ENCODE measurements at regions not wholly inside any gene's neighbourhood (a gene's known extent, or its start where the extent isn't known, plus 50 kb on each side); places are given as distances from the start of the nearest gene placed in this dataset.

- in situ Hi-C loops (cut with HindIII; ENCODE audit: low pct_ligation_motif_present, low pct_unique_long_range_greater_than_20kb, low sequenced_read_pairs), result no loop called here
- no peak for DNase-seq
Observed at GRCh38 chrX:69088171-69088938, 76.9 kb downstream of the PJA1 start.

- DNase-seq, result no peak
- in situ Hi-C loops (cut with HindIII; ENCODE audit: low pct_ligation_motif_present, low pct_unique_long_range_greater_than_20kb, low sequenced_read_pairs), result no loop called here
Observed at GRCh38 chrX:69085826-69086225, 79.4 kb downstream of the PJA1 start.

- DNase-seq, result no peak
- in situ Hi-C loops (cut with HindIII; ENCODE audit: low pct_ligation_motif_present, low pct_unique_long_range_greater_than_20kb, low sequenced_read_pairs), result no loop called here
Observed at GRCh38 chrX:69085151-69085550, 80.1 kb downstream of the PJA1 start.

GRCh38 chrX:69083801-69084200 lies 81.5 kb downstream of the PJA1 start:
- no peak for DNase-seq
- in situ Hi-C loops (cut with HindIII; ENCODE audit: low pct_ligation_motif_present, low pct_unique_long_range_greater_than_20kb, low sequenced_read_pairs), result no loop called here

GRCh38 chrX:69083361-69083760 lies 81.9 kb downstream of the PJA1 start:
- DNase-seq, result no peak
- in situ Hi-C loops (cut with HindIII; ENCODE audit: low pct_ligation_motif_present, low pct_unique_long_range_greater_than_20kb, low sequenced_read_pairs), result no loop called here

GRCh38 chrX:69082753-69083150 lies 82.5 kb downstream of the PJA1 start:
- no peak for DNase-seq
- in situ Hi-C loops (cut with HindIII; ENCODE audit: low pct_ligation_motif_present, low pct_unique_long_range_greater_than_20kb, low sequenced_read_pairs), result no loop called here

GRCh38 chrX:69082055-69082752 lies 83.0 kb downstream of the PJA1 start:
- in situ Hi-C loops (cut with HindIII; ENCODE audit: low pct_ligation_motif_present, low pct_unique_long_range_greater_than_20kb, low sequenced_read_pairs), result no loop called here

GRCh38 chrX:69080855-69081465 lies 84.3 kb downstream of the PJA1 start:
- DNase-seq, result no peak
- in situ Hi-C loops (cut with HindIII; ENCODE audit: low pct_ligation_motif_present, low pct_unique_long_range_greater_than_20kb, low sequenced_read_pairs), result no loop called here

More at GRCh38 chrX:69082055-69082752, 83.0 kb downstream of the PJA1 start:
- no peak for DNase-seq

- DNase-seq, result no peak
- in situ Hi-C loops (cut with HindIII; ENCODE audit: low pct_ligation_motif_present, low pct_unique_long_range_greater_than_20kb, low sequenced_read_pairs), result no loop called here
Observed at GRCh38 chrX:69079268-69079667, 86.0 kb downstream of the PJA1 start.

- in situ Hi-C loops (cut with HindIII; ENCODE audit: low pct_ligation_motif_present, low pct_unique_long_range_greater_than_20kb, low sequenced_read_pairs), result no loop called here
- no peak for DNase-seq
Observed at GRCh38 chrX:69077895-69078455, 87.3 kb downstream of the PJA1 start.

- DNase-seq, result no peak
- in situ Hi-C loops (cut with HindIII; ENCODE audit: low pct_ligation_motif_present, low pct_unique_long_range_greater_than_20kb, low sequenced_read_pairs), result no loop called here
Observed at GRCh38 chrX:69076088-69076487, 89.2 kb downstream of the PJA1 start.

- in situ Hi-C loops (cut with HindIII; ENCODE audit: low pct_ligation_motif_present, low pct_unique_long_range_greater_than_20kb, low sequenced_read_pairs), result no loop called here
- no peak for DNase-seq
Observed at GRCh38 chrX:69074726-69075125, 90.5 kb downstream of the PJA1 start.

- DNase-seq, result no peak
- in situ Hi-C loops (cut with HindIII; ENCODE audit: low pct_ligation_motif_present, low pct_unique_long_range_greater_than_20kb, low sequenced_read_pairs), result no loop called here
Observed at GRCh38 chrX:69073721-69074120, 91.5 kb downstream of the PJA1 start.

- no peak for DNase-seq
- in situ Hi-C loops (cut with HindIII; ENCODE audit: low pct_ligation_motif_present, low pct_unique_long_range_greater_than_20kb, low sequenced_read_pairs), result no loop called here
Observed at GRCh38 chrX:69073241-69073640, 92.0 kb downstream of the PJA1 start.

- DNase-seq, result no peak
- in situ Hi-C loops (cut with HindIII; ENCODE audit: low pct_ligation_motif_present, low pct_unique_long_range_greater_than_20kb, low sequenced_read_pairs), result no loop called here
Observed at GRCh38 chrX:69072486-69073006, 92.7 kb downstream of the PJA1 start.

- in situ Hi-C loops (cut with HindIII; ENCODE audit: low pct_ligation_motif_present, low pct_unique_long_range_greater_than_20kb, low sequenced_read_pairs), result no loop called here
- no peak for DNase-seq
Observed at GRCh38 chrX:69070949-69071650, 94.2 kb downstream of the PJA1 start.

GRCh38 chrX:69069876-69070275 lies 95.4 kb downstream of the PJA1 start:
- in situ Hi-C loops (cut with HindIII; ENCODE audit: low pct_ligation_motif_present, low pct_unique_long_range_greater_than_20kb, low sequenced_read_pairs), result no loop called here
- no peak for DNase-seq

- DNase-seq, result no peak
- in situ Hi-C loops (cut with HindIII; ENCODE audit: low pct_ligation_motif_present, low pct_unique_long_range_greater_than_20kb, low sequenced_read_pairs), result no loop called here
Observed at GRCh38 chrX:69069086-69069445, 96.2 kb downstream of the PJA1 start.
